OCI-LY7 (cell line): ENCODE measurements at regions not wholly inside any gene's neighbourhood (a gene's known extent, or its start where the extent isn't known, plus 50 kb on each side); places are given as distances from the start of the nearest gene placed in this dataset.

Experiments used
- EZH2phosphoT487 ChIP-seq: fragments of 200-600 bp; sonication (generic); IDR thresholded peaks from 2 replicates; pipeline ENCODE4 v1.6.1; 2018; ENCODE audit warnings: low read depth, borderline replicate concordance, mild to moderate bottlenecking, mixed run types, antibody characterized with exemption, low read length, moderate library complexity, mixed read lengths
- TF ChIP-seq, protein P1 (sequence below): fragments of 200-600 bp; sonication (generic); conservative IDR thresholded peaks from 2 replicates; pipeline ENCODE4 v1.5.1; 2014; ENCODE audit warnings: mild to moderate bottlenecking, antibody characterized with exemption, low read length, moderate library complexity, mixed read lengths

DNA sequence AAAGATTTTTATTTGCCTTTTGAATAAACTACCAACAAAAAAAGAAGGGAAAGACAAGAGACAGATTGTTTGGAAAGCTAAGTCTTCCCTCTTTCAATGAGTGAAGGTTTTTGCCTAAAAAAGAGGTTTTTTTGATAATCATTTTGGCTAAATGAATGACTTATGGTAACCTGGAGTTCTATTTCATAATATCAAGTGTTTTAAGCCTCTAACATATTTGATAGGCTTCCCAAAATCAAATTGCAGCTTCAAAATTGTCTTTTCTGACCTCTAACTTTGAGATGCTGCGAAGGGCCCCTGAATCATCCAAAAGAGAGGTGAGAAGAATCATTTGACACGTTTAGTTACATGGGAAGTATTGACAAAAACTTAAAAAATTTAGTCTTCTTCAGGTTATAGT, 53.0 kb upstream of the NAMPT start:
- TF ChIP-seq, protein P1, sequence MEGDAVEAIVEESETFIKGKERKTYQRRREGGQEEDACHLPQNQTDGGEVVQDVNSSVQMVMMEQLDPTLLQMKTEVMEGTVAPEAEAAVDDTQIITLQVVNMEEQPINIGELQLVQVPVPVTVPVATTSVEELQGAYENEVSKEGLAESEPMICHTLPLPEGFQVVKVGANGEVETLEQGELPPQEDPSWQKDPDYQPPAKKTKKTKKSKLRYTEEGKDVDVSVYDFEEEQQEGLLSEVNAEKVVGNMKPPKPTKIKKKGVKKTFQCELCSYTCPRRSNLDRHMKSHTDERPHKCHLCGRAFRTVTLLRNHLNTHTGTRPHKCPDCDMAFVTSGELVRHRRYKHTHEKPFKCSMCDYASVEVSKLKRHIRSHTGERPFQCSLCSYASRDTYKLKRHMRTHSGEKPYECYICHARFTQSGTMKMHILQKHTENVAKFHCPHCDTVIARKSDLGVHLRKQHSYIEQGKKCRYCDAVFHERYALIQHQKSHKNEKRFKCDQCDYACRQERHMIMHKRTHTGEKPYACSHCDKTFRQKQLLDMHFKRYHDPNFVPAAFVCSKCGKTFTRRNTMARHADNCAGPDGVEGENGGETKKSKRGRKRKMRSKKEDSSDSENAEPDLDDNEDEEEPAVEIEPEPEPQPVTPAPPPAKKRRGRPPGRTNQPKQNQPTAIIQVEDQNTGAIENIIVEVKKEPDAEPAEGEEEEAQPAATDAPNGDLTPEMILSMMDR: no peak
- no peak for TF ChIP-seq EZH2phosphoT487
